ENCODE measurements at regions not wholly inside any gene's neighbourhood (a gene's known extent, or its start where the extent isn't known, plus 50 kb on each side); places are given as distances from the start of the nearest gene placed in this dataset.

- TF ChIP-seq, protein P1, sequence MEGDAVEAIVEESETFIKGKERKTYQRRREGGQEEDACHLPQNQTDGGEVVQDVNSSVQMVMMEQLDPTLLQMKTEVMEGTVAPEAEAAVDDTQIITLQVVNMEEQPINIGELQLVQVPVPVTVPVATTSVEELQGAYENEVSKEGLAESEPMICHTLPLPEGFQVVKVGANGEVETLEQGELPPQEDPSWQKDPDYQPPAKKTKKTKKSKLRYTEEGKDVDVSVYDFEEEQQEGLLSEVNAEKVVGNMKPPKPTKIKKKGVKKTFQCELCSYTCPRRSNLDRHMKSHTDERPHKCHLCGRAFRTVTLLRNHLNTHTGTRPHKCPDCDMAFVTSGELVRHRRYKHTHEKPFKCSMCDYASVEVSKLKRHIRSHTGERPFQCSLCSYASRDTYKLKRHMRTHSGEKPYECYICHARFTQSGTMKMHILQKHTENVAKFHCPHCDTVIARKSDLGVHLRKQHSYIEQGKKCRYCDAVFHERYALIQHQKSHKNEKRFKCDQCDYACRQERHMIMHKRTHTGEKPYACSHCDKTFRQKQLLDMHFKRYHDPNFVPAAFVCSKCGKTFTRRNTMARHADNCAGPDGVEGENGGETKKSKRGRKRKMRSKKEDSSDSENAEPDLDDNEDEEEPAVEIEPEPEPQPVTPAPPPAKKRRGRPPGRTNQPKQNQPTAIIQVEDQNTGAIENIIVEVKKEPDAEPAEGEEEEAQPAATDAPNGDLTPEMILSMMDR (conservative IDR thresholded peaks at IDR 0.05; ENCODE audit: low read depth, low read length) = no peak
- TF ChIP-seq FOS (IDR thresholded peaks at IDR 0.05; ENCODE audit: low read depth, low read length) = no peak
- TF ChIP-seq POLR2A (IDR thresholded peaks at IDR 0.05; ENCODE audit: low read depth, low read length) = no peak
- TF ChIP-seq CEBPB (IDR thresholded peaks at IDR 0.05; ENCODE audit: low read depth, low read length) = no peak
- TF ChIP-seq MXI1 (IDR thresholded peaks at IDR 0.05; ENCODE audit: borderline replicate concordance, low read depth, low read length) = no peak
- no peak for TF ChIP-seq USF2 (IDR thresholded peaks at IDR 0.05; ENCODE audit: low read depth, low read length)
- TF ChIP-seq, protein P2, sequence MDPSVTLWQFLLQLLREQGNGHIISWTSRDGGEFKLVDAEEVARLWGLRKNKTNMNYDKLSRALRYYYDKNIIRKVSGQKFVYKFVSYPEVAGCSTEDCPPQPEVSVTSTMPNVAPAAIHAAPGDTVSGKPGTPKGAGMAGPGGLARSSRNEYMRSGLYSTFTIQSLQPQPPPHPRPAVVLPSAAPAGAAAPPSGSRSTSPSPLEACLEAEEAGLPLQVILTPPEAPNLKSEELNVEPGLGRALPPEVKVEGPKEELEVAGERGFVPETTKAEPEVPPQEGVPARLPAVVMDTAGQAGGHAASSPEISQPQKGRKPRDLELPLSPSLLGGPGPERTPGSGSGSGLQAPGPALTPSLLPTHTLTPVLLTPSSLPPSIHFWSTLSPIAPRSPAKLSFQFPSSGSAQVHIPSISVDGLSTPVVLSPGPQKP (IDR thresholded peaks at IDR 0.05; ENCODE audit: borderline replicate concordance, low read depth, low read length) = no peak
- no peak for TF ChIP-seq MAFK (IDR thresholded peaks at IDR 0.05; ENCODE audit: low read depth, low read length)
Measured at GRCh38 chrX:23465985-23466384, 131.3 kb downstream of the PTCHD1 start.
